ENCODE measurements at regions not wholly inside any gene's neighbourhood (a gene's known extent, or its start where the extent isn't known, plus 50 kb on each side); places are given as distances from the start of the nearest gene placed in this dataset.

GRCh38 chr18:47566809-47567208 lies 315.3 kb upstream of the SKOR2 start:
- in situ Hi-C loops (cut with HindIII; ENCODE audit: low sequenced_read_pairs): no loop called here
- DNase-seq (ENCODE audit: low spot score): no peak

GRCh38 chr18:47560723-47561715 lies 309.6 kb upstream of the SKOR2 start:
- DNase-seq (ENCODE audit: low spot score): peak; percentile 2
- in situ Hi-C loops (cut with HindIII; ENCODE audit: low sequenced_read_pairs): no loop called here

- no peak for DNase-seq (ENCODE audit: low spot score)
- in situ Hi-C loops (cut with HindIII; ENCODE audit: low sequenced_read_pairs): no loop called here
These were observed 306.8 kb upstream of the SKOR2 start for GRCh38 chr18:47558110-47558750.

GRCh38 chr18:47557160-47557559 lies 305.7 kb upstream of the SKOR2 start:
- in situ Hi-C loops (cut with HindIII; ENCODE audit: low sequenced_read_pairs): no loop called here
- no peak for DNase-seq (ENCODE audit: low spot score)

- DNase-seq (ENCODE audit: low spot score): no peak
- in situ Hi-C loops (cut with HindIII; ENCODE audit: low sequenced_read_pairs): no loop called here
These were observed 301.3 kb upstream of the SKOR2 start for GRCh38 chr18:47552783-47553182.

- in situ Hi-C loops (cut with HindIII; ENCODE audit: low sequenced_read_pairs): no loop called here
- DNase-seq (ENCODE audit: low spot score): no peak
These were observed 299.2 kb upstream of the SKOR2 start for GRCh38 chr18:47550611-47551010.

GRCh38 chr18:47549021-47549540 lies 297.6 kb upstream of the SKOR2 start:
- no peak for DNase-seq (ENCODE audit: low spot score)
- in situ Hi-C loops (cut with HindIII; ENCODE audit: low sequenced_read_pairs): no loop called here

- DNase-seq (ENCODE audit: low spot score): no peak
- in situ Hi-C loops (cut with HindIII; ENCODE audit: low sequenced_read_pairs): no loop called here
These were observed 296.2 kb upstream of the SKOR2 start for GRCh38 chr18:47547539-47548202.

GRCh38 chr18:47545613-47546012 lies 294.2 kb upstream of the SKOR2 start:
- in situ Hi-C loops (cut with HindIII; ENCODE audit: low sequenced_read_pairs): no loop called here
- no peak for DNase-seq (ENCODE audit: low spot score)

GRCh38 chr18:47543080-47543479 lies 291.6 kb upstream of the SKOR2 start:
- no peak for DNase-seq (ENCODE audit: low spot score)
- in situ Hi-C loops (cut with HindIII; ENCODE audit: low sequenced_read_pairs): no loop called here

GRCh38 chr18:47542551-47542950 lies 291.1 kb upstream of the SKOR2 start:
- no peak for DNase-seq (ENCODE audit: low spot score)
- in situ Hi-C loops (cut with HindIII; ENCODE audit: low sequenced_read_pairs): no loop called here

- in situ Hi-C loops (cut with HindIII; ENCODE audit: low sequenced_read_pairs): no loop called here
- DNase-seq (ENCODE audit: low spot score): no peak
These were observed 280.3 kb upstream of the SKOR2 start for GRCh38 chr18:47531717-47532116.

- in situ Hi-C loops (cut with HindIII; ENCODE audit: low sequenced_read_pairs): no loop called here
- DNase-seq (ENCODE audit: low spot score): no peak
These were observed 279.2 kb upstream of the SKOR2 start for GRCh38 chr18:47530695-47531094.

- in situ Hi-C loops (cut with HindIII; ENCODE audit: low sequenced_read_pairs): no loop called here
- DNase-seq (ENCODE audit: low spot score): no peak
These were observed 276.9 kb upstream of the SKOR2 start for GRCh38 chr18:47528343-47528742.

- in situ Hi-C loops (cut with HindIII; ENCODE audit: low sequenced_read_pairs): no loop called here
- DNase-seq (ENCODE audit: low spot score): no peak
These were observed 274.7 kb upstream of the SKOR2 start for GRCh38 chr18:47526147-47526546.

- no peak for DNase-seq (ENCODE audit: low spot score)
- in situ Hi-C loops (cut with HindIII; ENCODE audit: low sequenced_read_pairs): no loop called here
These were observed 270.9 kb upstream of the SKOR2 start for GRCh38 chr18:47522359-47522758.

- DNase-seq (ENCODE audit: low spot score): no peak
- in situ Hi-C loops (cut with HindIII; ENCODE audit: low sequenced_read_pairs): no loop called here
These were observed 268.8 kb upstream of the SKOR2 start for GRCh38 chr18:47520263-47520662.

- no peak for DNase-seq (ENCODE audit: low spot score)
- in situ Hi-C loops (cut with HindIII; ENCODE audit: low sequenced_read_pairs): no loop called here
These were observed 268.2 kb upstream of the SKOR2 start for GRCh38 chr18:47519706-47520105.

GRCh38 chr18:47519277-47519676 lies 267.8 kb upstream of the SKOR2 start:
- in situ Hi-C loops (cut with HindIII; ENCODE audit: low sequenced_read_pairs): no loop called here
- DNase-seq (ENCODE audit: low spot score): no peak

GRCh38 chr18:47513614-47514013 lies 262.2 kb upstream of the SKOR2 start:
- in situ Hi-C loops (cut with HindIII; ENCODE audit: low sequenced_read_pairs): no loop called here
- DNase-seq (ENCODE audit: low spot score): no peak
